ENCODE measurements at regions not wholly inside any gene's neighbourhood (a gene's known extent, or its start where the extent isn't known, plus 50 kb on each side); places are given as distances from the start of the nearest gene placed in this dataset.

- TF ChIP-seq CTCF (IDR thresholded peaks at IDR 0.05; ENCODE audit: low read depth, low read length, poor library complexity, severe bottlenecking) (no peak), EZH2phosphoT487 (IDR thresholded peaks at IDR 0.05; ENCODE audit: borderline replicate concordance, low read length) (no peak)
Observed at GRCh38 chr6:25111782-25112181, 167.4 kb upstream of the CARMIL1 start.

Data from DOHH2 (cell line).